GM18517 (cell line): ENCODE measurements at regions not wholly inside any gene's neighbourhood (a gene's known extent, or its start where the extent isn't known, plus 50 kb on each side); places are given as distances from the start of the nearest gene placed in this dataset.

ENCODE experiments used
- ATAC-seq: cut with Tn5 transposase; IDR thresholded peaks from one replicate; pipeline ENCODE4 v1.9.1; 2021; ENCODE audit warnings: mild to moderate bottlenecking, moderate library complexity; ENCODE audit not compliant: unreplicated experiment

GRCh38 chr7:115106316-115106715 lies 184.4 kb downstream of the MDFIC start:
- ATAC-seq = no peak

- ATAC-seq = no peak
Measured at GRCh38 chr7:115102738-115103137, 180.8 kb downstream of the MDFIC start.

- no peak for ATAC-seq
Measured at GRCh38 chr7:115101199-115101598, 179.3 kb downstream of the MDFIC start.

- ATAC-seq = no peak
Measured at GRCh38 chr7:115099906-115100305, 178.0 kb downstream of the MDFIC start.

GRCh38 chr7:115097175-115097671 lies 175.3 kb downstream of the MDFIC start:
- no peak for ATAC-seq

GRCh38 chr7:115096262-115096661 lies 174.4 kb downstream of the MDFIC start:
- ATAC-seq = no peak

GRCh38 chr7:115094163-115094562 lies 172.3 kb downstream of the MDFIC start:
- ATAC-seq = no peak

- no peak for ATAC-seq
Measured at GRCh38 chr7:115088893-115089292, 167.0 kb downstream of the MDFIC start.

GRCh38 chr7:115087437-115087836 lies 165.5 kb downstream of the MDFIC start:
- ATAC-seq = no peak

- no peak for ATAC-seq
Measured at GRCh38 chr7:115086146-115086841, 164.4 kb downstream of the MDFIC start.

- no peak for ATAC-seq
Measured at GRCh38 chr7:115085421-115085820, 163.5 kb downstream of the MDFIC start.

GRCh38 chr7:115083935-115084334 lies 162.0 kb downstream of the MDFIC start:
- ATAC-seq = no peak

GRCh38 chr7:115081772-115082171 lies 159.9 kb downstream of the MDFIC start:
- no peak for ATAC-seq

GRCh38 chr7:115078851-115079250 lies 157.0 kb downstream of the MDFIC start:
- no peak for ATAC-seq

GRCh38 chr7:115078386-115078785 lies 156.5 kb downstream of the MDFIC start:
- ATAC-seq = no peak

- no peak for ATAC-seq
Measured at GRCh38 chr7:115070311-115070710, 148.4 kb downstream of the MDFIC start.
